ENCODE measurements at regions not wholly inside any gene's neighbourhood (a gene's known extent, or its start where the extent isn't known, plus 50 kb on each side); places are given as distances from the start of the nearest gene placed in this dataset.

- no peak for DNase-seq (ENCODE audit: low read depth)
- no peak overlapping the region for H3K4me3 ChIP-seq (ENCODE audit: low read depth, low read length)
- TF ChIP-seq, protein P1, sequence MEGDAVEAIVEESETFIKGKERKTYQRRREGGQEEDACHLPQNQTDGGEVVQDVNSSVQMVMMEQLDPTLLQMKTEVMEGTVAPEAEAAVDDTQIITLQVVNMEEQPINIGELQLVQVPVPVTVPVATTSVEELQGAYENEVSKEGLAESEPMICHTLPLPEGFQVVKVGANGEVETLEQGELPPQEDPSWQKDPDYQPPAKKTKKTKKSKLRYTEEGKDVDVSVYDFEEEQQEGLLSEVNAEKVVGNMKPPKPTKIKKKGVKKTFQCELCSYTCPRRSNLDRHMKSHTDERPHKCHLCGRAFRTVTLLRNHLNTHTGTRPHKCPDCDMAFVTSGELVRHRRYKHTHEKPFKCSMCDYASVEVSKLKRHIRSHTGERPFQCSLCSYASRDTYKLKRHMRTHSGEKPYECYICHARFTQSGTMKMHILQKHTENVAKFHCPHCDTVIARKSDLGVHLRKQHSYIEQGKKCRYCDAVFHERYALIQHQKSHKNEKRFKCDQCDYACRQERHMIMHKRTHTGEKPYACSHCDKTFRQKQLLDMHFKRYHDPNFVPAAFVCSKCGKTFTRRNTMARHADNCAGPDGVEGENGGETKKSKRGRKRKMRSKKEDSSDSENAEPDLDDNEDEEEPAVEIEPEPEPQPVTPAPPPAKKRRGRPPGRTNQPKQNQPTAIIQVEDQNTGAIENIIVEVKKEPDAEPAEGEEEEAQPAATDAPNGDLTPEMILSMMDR (IDR thresholded peaks at IDR 0.05; ENCODE audit: control insufficient read depth, extremely low read depth, insufficient read depth) = no peak
Observed at GRCh38 chr3:31462050-31462569, 70.6 kb upstream of the STT3B start.

- DNase-seq (ENCODE audit: low read depth) = no peak
- TF ChIP-seq, protein P1 (IDR thresholded peaks at IDR 0.05; ENCODE audit: control insufficient read depth, extremely low read depth, insufficient read depth) = no peak
- no peak overlapping the region for H3K4me3 ChIP-seq (ENCODE audit: low read depth, low read length)
Observed at GRCh38 chr3:31465999-31466398, 66.7 kb upstream of the STT3B start.

DNA sequence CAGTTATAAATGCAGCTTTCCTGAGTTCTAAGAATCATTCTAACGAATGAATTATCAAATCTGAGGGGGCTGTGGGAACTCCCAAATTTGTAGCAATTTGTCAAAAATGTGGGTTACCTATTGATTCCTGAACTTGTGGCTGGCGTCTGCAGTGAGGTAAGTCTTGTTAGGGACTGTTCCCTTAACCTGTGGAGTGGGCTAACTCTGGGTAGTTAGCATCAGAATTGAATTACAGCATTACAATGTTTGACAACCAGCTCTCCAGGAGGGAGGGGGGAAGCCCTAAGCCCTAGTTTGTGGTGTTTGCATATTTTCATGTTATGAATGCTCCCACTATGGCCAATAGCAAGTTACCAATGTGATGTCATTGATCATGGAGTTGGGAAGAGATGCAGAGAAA, 65.9 kb upstream of the STT3B start:
- no peak for DNase-seq (ENCODE audit: low read depth)
- H3K4me3 ChIP-seq (ENCODE audit: low read depth, low read length) = no peak overlapping the region
- TF ChIP-seq, protein P1 (IDR thresholded peaks at IDR 0.05; ENCODE audit: control insufficient read depth, extremely low read depth, insufficient read depth) = no peak

GRCh38 chr3:31468433-31468832, 64.3 kb upstream of the STT3B start:
- TF ChIP-seq, protein P1 (IDR thresholded peaks at IDR 0.05; ENCODE audit: control insufficient read depth, extremely low read depth, insufficient read depth) = no peak
- DNase-seq (ENCODE audit: low read depth) = no peak

DNA sequence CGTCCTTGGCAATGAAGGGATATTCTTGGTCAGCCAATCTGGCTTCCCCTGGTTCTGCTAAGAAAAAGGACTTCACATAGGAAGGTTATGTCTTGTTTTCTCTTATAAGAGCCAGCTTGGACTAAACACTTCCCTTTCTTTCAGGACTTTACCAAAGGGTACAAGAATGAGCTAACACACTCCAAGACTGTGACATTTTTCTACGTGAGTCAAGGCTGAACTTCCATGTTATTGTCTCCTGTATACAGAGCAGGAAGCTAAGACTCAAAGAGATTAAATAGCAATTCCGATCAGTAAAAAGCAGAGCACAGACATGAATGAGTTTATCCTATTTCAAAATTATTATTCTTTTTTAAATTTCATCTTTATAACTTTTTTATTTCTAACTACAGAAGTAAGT, 63.3 kb upstream of the STT3B start:
- TF ChIP-seq, protein P1 (IDR thresholded peaks at IDR 0.05; ENCODE audit: control insufficient read depth, extremely low read depth, insufficient read depth) = no peak
- DNase-seq (ENCODE audit: low read depth) = no peak
- no peak overlapping the region for H3K4me3 ChIP-seq (ENCODE audit: low read depth, low read length)

More at GRCh38 chr3:31468433-31468832, 64.3 kb upstream of the STT3B start:
- no peak overlapping the region for H3K4me3 ChIP-seq (ENCODE audit: low read depth, low read length)

DNA sequence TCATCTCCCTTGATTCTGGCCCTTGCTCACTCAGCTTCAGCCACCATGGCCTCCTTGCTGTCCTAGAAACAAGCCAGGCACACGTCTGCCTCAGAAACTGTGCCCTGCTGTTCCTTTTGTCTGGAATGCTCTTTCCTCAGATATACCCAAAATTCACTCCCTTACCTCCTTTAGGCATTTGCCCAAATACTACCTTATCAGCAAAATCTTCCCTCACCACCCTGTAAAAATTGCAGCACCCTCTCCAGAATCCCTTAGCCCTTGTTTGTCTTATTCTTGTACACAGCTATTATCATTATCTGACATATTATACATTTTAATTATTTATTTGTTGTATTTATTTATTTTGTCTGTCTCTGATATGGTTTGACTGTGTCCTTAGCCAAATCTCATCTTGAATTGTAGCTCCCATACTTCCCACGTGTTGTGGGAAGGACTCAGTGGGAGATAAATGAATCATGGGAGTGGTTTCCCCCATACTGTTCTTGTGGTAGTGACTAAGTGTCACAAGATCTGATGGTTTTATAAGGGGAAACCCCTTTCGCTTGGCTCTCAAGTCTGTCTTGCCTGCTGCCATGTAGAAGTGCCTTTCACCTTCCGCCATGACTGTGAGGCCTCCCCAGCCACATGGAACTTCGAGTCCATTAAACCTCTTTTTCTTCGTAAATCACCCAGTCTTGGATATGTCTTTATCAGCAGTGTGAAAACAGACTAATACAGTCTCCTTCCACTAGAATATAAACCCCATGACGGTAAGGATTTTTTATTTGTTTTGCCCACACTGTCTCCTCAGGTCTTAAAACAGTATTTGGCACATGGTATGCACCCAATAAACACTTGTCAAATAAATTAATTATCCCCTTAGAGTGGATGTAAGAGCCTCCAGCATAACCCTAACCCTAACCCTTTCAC, 60.0 kb upstream of the STT3B start:
- TF ChIP-seq, protein P1 (IDR thresholded peaks at IDR 0.05; ENCODE audit: control insufficient read depth, extremely low read depth, insufficient read depth) = no peak
- no peak overlapping the region for H3K4me3 ChIP-seq (ENCODE audit: low read depth, low read length)
- no peak for DNase-seq (ENCODE audit: low read depth)

Data from LNCaP clone FGC (cell line).